Transverse colon (tissue), 4 donors: ENCODE measurements at regions not wholly inside any gene's neighbourhood (a gene's known extent, or its start where the extent isn't known, plus 50 kb on each side); places are given as distances from the start of the nearest gene placed in this dataset.

Source experiments
- DNase-seq: peaks from one replicate; pipeline ENCODE4 v3.0.0-alpha.2; 2019
- H3K27ac ChIP-seq, 4 donors: fragments of 200-600 bp; sonication (generic); 2 replicates each; pipeline ENCODE4 v1.5.1; 2016 to 2018; ENCODE audit warnings: inconsistent platforms in 4 of 4
- H3K27me3 ChIP-seq: fragments of 200-600 bp; sonication (generic); 2 replicates; pipeline ENCODE4 v1.5.1; 2017; ENCODE audit warnings: inconsistent platforms
- H3K36me3 ChIP-seq, 4 donors: fragments of 200-600 bp; sonication (generic); 2 replicates each; pipeline ENCODE4 v1.5.1; 2017 to 2019; ENCODE audit warnings: inconsistent platforms in 4 of 4
- H3K4me1 ChIP-seq, 4 donors: fragments of 200-600 bp; sonication (generic); 2 replicates each; pipeline ENCODE4 v1.5.1; 2017 to 2020; ENCODE audit warnings: inconsistent platforms in 4 of 4
- H3K4me3 ChIP-seq, 4 donors: fragments of 200-600 bp; sonication (generic); 1 replicate in 1 of 4; 2 replicates in 3 of 4; pipeline versions ENCODE4 v1.5.1 to v1.6.1; 2017 to 2019; ENCODE audit warnings: inconsistent platforms in 4 of 4
- H3K9me3 ChIP-seq, 2 donors: fragments of 200-600 bp; sonication (generic); 2 replicates each; pipeline ENCODE4 v1.5.1; 2017 to 2019; ENCODE audit warnings: inconsistent platforms in 2 of 2
- CTCF ChIP-seq, 5 experiments: fragments of 200-600 bp in 3 of 5; fragments of 450-650 bp in 2 of 5; sonication (generic) in 3 of 5; IDR thresholded peaks; 1 replicate in 2 of 5; 2 replicates in 3 of 5; pipeline ENCODE4 v1.5.1; 2016 to 2017; ENCODE audit warnings: antibody characterized with exemption in 5 of 5, inconsistent platforms in 3 of 5, mild to moderate bottlenecking in 2 of 5, moderate library complexity in 1 of 5
- EP300 ChIP-seq: sonication (generic); formaldehyde crosslinking; IDR thresholded peaks from one replicate; pipeline ENCODE4 v1.6.1; 2017; ENCODE audit warnings: antibody characterized with exemption, low read depth
- POLR2A ChIP-seq: fragments of 450-650 bp; IDR thresholded peaks from one replicate; pipeline ENCODE4 v1.6.1; 2016; ENCODE audit warnings: antibody characterized with exemption, mild to moderate bottlenecking, moderate library complexity
- POLR2AphosphoS5 ChIP-seq, 3 donors: sonication (generic); formaldehyde crosslinking; IDR thresholded peaks; one replicate each; pipeline ENCODE4 v1.6.1; 2016; ENCODE audit warnings: antibody characterized with exemption in 3 of 3
- WGBS, 2 donors: methylation state at CpG; one replicate each; pipeline ENCODE4 v1.1.5; 2018; ENCODE audit warnings: low coverage in 1 of 2; 5-methylcytosine and 5-hydroxymethylcytosine counted together
- in situ Hi-C, 4 donors: fragments of 200-750 bp; cut with MboI; loops; one replicate each; pipeline versions ENCODE4 v1.15.0 to v1.15.1; 2017; ENCODE audit warnings: low sequenced_read_pairs in 3 of 4, low pct_ligation_motif_present in 1 of 4, low pct_unique_long_range_greater_than_20kb in 1 of 4
- intact Hi-C: fragments of 100-400 bp; cut with DNase I; formaldehyde crosslinking; loops from one replicate; pipeline ENCODE4 v1.15.1; 2023; ENCODE audit warnings: low total_unique reads

- Histone ChIP-seq H3K4me1 (no peaks in the 10 kb centered on the region), H3K9me3 (no peaks in the 10 kb centered on the region), H3K36me3 (no peaks in the 10 kb centered on the region), H3K27ac (no peak overlapping the region), H3K4me3 (no peak overlapping the region), H3K27me3 (no peaks in the 10 kb centered on the region)
- intact Hi-C loops (no loop called here), in situ Hi-C loops (loop anchor here in 1 of 4 donors (25.0 kb wide), 1 partner anchor 787 kb away; no protein-coding TSS in a partner anchor)
- TF ChIP-seq POLR2A = no peak
- no peak for TF ChIP-seq EP300
- no peak for TF ChIP-seq CTCF (IDR thresholded peaks at IDR 0.05)
- TF ChIP-seq POLR2AphosphoS5 (IDR thresholded peaks at IDR 0.05) = no peak
- 72% methylated on average over 6 of the region's 6 CpGs; no CpG with 5 or more reads in 1 of the 2 donors for WGBS, 2 donors
- no peak for DNase-seq
Measured at GRCh38 chrX:69299285-69299684, 134.0 kb upstream of the PJA1 start.

- TF ChIP-seq POLR2AphosphoS5 (IDR thresholded peaks at IDR 0.05) (no peak), POLR2A (no peak), EP300 (no peak), CTCF (IDR thresholded peaks at IDR 0.05) (no peak)
- Histone ChIP-seq H3K36me3 (no peaks in the 10 kb centered on the region), H3K27ac (no peak overlapping the region), H3K9me3 (no peaks in the 10 kb centered on the region), H3K4me1 (no peaks in the 10 kb centered on the region), H3K27me3 (no peaks in the 10 kb centered on the region), H3K4me3 (no peak overlapping the region)
- in situ Hi-C loops = loop anchor here in 1 of 4 donors (25.0 kb wide), 1 partner anchor 786 kb away; no protein-coding TSS in a partner anchor
- intact Hi-C loops = no loop called here
- WGBS, 2 donors = 86% methylated on average over 5 of the region's 5 CpGs; no CpG with 5 or more reads in 1 of the 2 donors
- no peak for DNase-seq
Measured at GRCh38 chrX:69298466-69299140, 133.3 kb upstream of the PJA1 start.

- WGBS, 2 donors = 65 to 75% methylated on average over 2 to 5 of the region's 5 CpGs
- H3K27me3 ChIP-seq = no peaks in the 10 kb centered on the region
- intact Hi-C loops = no loop called here
Measured at GRCh38 chrX:69297506-69297905, 132.3 kb upstream of the PJA1 start.

More at GRCh38 chrX:69297506-69297905, 132.3 kb upstream of the PJA1 start:
- DNase-seq = no peak
- no peaks in the 10 kb centered on the region for H3K36me3 ChIP-seq
- no peak overlapping the region for H3K4me3 ChIP-seq
- in situ Hi-C loops = loop anchor here in 1 of 4 donors (25.0 kb wide), 1 partner anchor 785 kb away; no protein-coding TSS in a partner anchor
- no peaks in the 10 kb centered on the region for H3K4me1 ChIP-seq
- no peak for TF ChIP-seq POLR2AphosphoS5 (IDR thresholded peaks at IDR 0.05)
- TF ChIP-seq CTCF (IDR thresholded peaks at IDR 0.05) = no peak
- TF ChIP-seq EP300 = no peak
- no peak for TF ChIP-seq POLR2A
- no peaks in the 10 kb centered on the region for H3K9me3 ChIP-seq
- no peak overlapping the region for H3K27ac ChIP-seq
